HG02798 (cell line): ENCODE measurements at regions not wholly inside any gene's neighbourhood (a gene's known extent, or its start where the extent isn't known, plus 50 kb on each side); places are given as distances from the start of the nearest gene placed in this dataset.

Experiments used
- ATAC-seq: cut with Tn5 transposase; IDR thresholded peaks from one replicate; pipeline ENCODE4 v1.9.1; 2021; ENCODE audit warnings: mild to moderate bottlenecking; ENCODE audit not compliant: unreplicated experiment, poor library complexity

DNA sequence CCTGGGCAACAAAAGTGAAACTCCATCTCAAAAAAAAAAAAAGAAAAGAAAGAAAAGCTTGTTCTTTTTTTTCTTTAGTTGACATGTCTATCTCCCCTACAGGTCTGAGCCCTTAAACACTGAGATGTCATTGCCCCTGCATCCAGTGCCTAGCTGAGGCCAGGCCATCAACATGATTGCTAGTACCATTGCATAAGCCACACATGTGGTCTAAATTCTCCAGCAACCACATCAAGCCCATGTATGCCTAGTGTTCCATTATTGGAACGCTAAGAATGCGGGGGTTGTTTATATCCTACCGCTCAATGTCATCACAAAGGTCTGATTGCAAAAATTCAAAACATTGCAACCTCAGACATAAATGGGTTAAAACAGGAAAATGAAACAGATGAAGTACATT, 62.7 kb downstream of the NPTX2 start:
- no peak for ATAC-seq

DNA sequence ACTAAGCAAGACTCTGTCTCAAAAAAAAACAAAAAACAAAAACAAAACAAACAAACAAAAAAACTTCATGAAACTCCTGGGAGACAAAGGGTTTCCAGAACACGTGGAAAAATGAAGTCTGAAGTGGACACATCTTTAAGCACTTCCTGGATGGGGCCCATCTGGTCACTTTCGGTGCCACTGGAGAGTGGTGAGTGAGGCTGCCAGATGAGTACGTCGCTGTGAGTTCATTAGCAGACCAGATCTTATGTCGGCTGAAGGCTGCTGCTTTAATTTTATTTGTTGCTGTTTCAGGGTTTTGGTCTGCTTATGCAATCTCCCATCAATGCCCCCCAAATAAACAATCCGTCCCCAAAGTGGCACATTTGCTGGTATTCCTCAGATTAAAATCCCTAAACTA, 64.4 kb downstream of the NPTX2 start:
- ATAC-seq = no peak

DNA sequence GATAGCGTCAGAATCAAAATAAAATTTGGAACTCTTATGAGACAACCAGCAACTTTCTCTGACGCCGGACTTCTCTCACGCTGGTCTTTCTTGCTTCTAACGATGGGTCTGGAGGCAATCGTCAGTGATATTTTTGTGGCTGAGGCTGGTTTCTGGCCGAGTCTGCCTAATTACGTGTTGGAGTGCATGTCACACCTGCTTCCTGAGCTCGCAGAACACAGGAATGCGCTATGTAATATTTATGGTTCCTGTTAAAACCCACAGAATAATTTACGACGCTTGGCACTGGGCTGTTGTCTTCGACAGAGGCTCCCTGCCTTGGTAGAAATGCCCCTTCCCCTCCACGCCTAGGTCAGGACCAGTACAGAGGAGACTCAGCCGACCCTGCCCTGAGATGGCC, 64.9 kb downstream of the NPTX2 start:
- no peak for ATAC-seq

DNA sequence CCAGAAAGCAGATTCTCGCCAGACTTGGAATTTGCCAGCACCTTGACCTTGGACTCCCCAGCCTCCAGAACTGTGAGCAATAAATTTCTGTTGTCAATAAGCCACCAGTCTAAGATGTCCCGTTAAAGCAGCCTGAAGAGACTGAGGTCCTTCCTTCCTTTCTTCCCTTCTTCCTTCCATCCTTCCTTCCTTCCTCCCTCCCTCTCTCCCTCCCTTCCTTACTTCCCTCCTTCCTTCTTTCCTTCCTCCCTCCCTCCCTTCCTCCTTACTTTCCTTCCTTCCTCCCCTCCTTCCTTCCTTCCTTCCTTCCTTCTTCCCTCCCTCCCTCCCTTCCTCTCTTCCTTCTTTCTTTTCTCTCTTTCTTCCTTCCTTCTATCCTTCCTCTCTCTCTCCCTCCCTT, 66.4 kb downstream of the NPTX2 start:
- ATAC-seq = no peak

DNA sequence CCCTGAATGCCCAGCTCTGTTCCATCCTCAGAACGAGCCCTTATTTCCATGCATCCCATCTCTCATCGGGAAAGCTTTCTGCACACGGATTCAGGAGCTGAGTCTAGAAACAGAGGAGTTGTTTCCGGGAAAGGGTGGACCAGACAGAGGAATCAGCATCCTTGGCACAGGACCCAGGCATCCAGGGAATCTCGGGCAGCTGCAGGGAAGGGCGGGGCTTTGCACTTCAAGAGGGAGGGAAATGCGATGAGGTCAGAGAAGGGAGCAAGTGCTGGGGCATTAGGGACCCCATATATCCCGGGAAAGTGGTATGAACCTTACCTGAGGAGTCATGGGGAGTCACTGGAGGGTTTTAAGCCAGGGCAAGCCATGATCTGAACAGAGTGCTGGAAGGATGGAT, 68.5 kb downstream of the NPTX2 start:
- ATAC-seq = no peak

DNA sequence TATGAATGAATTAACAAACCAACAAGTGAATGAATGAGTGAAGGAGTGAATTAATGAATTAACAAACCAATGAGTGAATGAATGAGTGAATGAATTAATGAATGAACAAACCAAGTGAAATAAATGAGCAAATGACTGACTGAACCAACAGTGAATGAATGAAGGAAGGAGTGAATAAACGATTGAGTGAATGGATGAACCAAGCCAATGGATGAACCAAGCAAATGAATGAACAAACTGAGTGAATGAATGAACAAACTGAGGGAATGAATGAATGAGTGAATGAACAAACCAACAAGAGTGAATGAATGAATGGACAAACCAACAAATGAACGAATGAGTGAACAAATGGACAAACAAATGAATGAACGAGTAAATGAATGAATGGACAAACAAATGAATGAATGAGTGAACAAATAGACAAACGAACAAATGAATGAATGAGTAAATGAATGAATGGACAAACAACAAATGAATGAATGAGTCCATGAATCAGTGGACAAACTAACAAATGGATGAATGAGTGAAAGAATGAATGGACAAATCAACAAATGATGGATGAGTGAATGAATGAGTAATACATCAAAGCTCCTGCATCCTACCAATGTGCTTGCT, 69.5 kb downstream of the NPTX2 start:
- ATAC-seq = no peak

DNA sequence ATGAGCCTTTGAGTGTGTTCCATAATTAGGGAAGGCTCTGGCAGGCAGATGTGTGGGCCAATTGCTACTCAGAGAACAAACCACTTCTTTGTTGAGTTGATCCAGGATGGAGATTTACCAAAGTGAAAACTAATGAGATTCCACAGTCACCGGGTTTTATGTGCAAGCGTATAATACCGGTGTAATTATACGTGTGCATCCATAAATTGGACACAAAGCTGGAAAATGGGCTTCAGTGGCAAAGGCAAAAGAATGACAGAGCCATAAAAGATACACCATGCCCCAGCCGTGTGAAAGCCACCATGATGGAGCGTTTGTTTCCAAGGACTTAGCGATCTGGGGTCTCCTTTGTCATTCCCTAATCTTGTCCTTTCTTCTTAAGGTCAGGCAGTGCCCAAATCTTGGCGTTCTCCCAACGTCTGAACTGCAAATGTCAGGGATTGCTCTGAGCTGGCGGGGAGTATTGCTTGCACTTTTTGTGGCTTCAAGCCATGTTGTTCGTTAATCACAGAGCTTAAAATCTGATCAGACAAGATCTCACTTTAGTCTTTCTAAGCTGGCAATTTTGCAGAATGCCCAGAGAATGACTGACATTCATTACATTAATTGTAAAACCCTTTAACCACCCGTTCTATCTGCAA, 70.1 kb downstream of the NPTX2 start:
- no peak for ATAC-seq

DNA sequence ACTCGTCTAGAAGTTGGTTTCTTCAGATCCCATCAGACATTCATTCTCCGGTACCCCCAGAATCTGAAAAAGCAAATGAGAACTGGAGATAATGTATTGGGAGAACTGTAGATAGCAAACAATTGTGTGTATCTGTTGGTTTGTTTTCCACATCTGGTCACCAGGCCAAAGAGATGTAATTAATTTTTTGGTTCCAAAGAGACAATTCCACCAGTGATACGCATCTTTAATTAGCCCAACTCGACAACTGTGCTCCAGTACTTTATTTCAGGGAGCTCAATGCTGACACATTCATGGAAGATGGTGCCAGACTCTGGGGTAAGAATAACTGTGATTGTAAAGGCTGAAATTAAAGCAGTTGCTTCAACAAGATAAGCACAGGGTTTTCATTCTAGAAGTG, 74.5 kb downstream of the NPTX2 start:
- ATAC-seq = no peak

DNA sequence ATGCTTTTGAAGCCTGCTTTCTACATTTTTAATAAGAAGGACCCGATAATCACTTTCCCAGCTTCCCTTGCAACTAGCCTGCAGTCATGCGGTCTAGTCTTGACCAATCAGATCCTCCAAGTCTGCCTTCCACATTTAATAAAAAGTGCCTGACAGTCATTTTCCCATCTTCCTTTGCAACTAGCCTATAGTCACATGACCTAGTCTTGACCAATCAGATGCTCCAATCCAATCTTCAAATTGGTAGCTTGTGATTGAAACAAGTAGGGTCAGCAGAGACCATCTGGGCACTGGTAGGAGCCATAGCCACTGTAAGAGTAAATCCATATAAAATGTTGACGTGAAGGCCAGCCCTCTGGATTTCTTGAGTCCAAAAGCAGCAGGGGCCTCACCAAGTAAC, 80.0 kb downstream of the NPTX2 start:
- no peak for ATAC-seq

DNA sequence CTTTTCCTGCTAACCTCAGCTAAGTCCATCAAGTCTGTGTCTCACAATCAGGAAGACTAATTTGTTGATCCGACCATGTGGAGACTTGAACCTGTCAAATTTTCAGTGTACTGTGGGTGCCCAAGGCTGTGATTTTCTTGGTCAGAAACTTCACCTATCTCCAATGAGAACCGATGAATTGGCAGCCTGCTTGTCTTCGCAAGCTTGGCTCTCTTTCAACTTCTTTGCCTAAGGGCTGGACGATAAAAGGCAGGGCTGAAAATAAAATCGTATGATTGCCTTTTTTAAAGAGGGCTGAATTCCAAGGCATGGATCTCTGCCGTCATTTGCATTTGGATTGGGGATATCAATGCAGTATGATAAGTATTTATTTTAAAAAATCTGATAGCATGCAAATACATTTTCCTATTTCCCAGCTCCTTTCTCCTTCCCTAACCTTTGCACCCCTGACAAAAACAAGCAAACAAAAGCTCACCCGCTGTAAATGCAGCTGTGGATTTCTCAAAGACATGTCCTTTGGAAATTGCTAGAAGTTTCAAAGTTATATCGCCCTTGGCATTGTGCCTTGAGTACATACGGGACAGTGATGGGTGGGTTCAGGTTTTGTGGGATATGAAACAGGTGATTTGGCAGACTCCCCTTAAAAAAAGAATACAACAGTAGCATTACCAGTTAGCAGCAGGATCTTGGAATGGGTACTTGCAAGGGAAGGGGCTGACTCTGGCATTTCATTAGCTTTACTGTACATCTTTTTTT, 80.6 kb downstream of the NPTX2 start:
- ATAC-seq = no peak

DNA sequence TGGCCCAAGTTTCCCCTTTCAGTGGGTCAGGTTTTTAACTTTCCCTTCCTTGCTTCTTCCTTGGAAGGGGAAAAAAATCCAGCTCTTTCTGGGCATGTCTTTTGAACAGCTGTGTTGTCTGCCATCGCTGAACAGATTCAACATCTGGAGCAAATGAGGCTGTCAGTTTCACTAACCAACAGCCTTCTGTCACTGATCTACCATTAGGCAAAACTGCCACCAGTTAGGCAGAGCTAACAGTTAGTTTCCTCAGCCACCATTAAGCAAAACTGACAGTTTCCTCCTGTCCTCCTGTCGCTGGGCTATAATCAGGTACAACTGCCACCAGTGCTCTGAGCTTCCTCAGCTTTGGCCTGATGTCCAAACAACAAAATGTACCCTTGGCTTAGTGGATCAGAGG, 81.9 kb downstream of the NPTX2 start:
- ATAC-seq = no peak

DNA sequence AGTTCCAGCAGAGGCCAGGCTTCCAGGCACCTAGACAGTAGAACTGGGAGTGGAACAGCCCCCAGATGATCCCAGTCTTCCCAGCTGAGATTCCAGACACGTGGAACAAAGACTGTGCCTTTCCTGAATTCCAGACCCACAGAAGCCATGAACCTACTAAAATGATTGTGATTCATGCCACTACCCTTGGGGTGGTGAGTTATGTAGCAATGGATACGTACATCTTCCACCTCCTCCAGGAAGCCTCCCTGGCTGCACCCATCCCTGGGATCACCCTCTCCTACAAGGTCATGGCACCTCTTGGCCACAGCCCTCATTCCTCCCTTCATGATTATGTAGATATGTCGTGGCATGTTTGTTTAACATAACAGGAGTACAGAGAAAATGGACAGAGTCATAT, 83.4 kb downstream of the NPTX2 start:
- ATAC-seq = no peak

DNA sequence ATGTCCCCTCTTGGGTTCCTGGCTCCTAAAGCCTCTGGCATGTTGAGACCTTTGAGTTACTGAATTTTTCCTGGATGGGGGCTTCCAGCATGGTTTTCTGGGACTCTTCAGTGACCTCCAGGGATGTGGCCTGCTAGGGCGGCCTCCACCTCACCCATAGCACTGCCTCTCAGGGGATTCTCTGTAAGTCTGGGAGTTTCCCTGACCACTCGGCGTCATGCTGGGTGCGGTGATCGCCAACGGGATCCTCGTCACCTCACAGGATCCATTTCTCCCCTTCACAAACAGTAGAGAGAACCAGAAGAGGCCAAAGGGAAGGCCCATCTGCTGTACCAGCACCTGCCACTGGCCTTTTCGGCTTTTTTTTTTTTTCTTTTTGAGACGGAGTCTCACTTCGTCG, 84.3 kb downstream of the NPTX2 start:
- ATAC-seq = no peak

DNA sequence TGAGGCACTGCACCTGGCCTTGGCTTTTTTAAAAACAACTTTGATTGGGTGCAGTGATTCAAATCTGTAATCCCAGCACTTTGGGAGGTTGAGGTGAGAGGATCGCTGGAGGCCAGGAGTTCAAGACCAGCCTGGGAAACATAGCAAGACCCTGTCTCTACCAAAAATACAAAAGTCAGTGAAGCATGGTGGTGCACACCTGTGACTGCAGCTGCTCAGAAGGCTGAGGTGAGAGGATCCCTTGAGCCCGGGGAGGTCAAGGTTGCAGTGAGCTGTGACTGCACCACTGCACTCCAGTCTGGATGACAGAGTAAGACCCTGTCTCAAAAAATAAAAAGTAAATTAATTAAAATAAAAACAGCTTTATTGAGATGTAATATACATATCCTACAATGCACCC, 84.9 kb downstream of the NPTX2 start:
- no peak for ATAC-seq

DNA sequence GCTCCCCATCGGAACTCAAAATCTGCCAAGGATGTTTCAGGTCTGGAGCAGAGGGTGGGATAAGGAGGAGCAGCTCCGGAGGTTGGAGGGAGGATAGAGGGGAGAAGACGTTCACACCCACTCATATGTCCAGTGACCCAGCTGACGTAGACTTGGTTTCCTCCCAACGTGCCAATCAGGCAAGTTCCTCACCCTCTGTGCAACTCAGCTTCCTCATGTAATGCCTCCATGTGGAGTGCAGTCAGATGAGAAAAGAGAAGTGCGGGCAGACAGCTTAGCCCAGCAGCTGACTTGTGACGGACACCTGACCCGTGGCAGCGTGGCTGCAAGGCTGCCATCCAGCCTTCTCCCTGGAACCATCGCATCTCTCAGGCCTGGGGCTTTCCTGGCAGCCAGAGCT, 86.8 kb downstream of the NPTX2 start:
- no peak for ATAC-seq

DNA sequence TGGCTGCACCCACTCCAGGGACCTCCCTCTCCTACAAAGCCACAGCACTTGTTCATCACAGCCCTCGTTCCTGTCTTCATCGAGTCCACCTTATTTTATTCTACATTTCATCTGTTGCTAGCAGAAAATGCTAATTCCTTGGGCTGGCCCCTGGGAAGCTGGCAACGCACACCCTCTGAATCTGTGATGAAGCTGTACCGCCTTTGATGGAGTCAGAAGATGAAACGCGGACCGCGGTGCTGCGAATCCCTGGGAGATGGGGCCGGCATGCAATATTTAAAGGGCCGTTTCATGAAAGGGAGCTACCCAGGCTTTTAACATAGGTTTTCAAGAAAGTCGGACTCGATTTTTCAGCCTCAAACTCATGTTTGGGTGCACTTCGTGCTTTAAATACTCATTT, 88.5 kb downstream of the NPTX2 start:
- no peak for ATAC-seq

DNA sequence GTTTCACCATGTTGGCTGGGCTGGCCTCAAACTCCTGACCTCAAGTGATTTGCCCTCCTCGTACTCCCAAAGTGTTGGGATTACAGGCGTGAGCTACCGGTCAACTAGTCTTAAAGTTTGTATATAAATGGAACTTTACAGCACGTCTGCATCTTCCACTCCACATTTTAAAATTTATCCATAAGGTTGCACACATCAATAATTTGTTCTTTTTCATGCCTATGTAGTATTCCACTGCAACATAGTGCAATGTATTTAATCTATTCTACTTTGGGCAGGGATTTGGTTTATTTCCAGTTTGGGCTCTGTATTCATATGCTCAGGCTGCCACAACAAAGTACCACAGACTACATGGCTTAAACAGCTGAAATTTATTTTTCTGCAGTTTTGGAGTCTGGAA, 90.0 kb downstream of the NPTX2 start:
- no peak for ATAC-seq

DNA sequence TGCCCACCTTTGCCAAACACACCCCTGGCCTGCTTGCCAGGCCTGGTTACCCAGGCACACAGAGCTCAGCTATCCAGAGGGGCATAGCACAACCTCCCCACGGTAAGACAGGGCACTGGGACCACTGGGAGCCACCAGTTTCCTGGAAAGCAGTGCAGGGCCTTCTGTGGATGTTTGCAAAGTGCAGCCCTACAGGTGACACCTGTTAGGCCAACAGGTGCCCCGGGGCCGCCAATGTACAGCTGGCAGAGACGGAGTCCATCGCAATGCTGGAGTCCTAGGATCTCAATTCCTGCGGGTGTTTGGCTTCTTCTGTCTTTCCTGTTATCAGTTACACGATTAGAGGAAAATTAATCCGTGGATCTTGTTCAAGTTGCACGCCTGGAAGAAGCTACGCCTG, 94.9 kb downstream of the NPTX2 start:
- no peak for ATAC-seq

DNA sequence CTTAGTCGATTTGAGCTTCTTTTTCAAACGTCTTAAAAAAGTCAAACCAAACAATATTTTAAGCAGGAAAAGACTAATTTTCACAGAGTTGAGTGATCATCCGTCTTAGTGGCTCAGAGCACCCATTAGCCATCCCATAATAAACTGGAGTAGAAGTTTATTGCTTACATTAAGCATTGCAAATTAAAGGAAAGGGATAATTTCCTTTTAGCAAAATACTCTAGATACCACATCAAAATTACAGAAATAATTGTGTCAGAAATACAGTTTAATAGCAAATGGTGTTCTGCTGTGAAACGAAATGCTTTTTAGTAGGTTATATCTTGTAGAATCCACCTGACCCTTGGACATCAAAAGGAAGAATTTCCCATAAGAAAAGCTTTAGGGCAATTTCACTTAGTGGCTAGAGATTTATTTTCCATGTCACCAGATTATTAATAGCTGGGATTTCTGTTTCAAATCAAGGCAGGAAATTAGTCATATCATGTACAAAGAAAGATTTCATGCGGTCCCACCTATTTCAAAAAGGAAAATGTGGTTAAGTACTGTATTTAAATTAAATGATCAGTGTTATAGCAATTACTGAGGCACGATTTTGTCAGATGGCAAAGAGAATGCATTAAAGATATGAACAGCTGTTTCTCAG, 96.2 kb downstream of the NPTX2 start:
- ATAC-seq = no peak

DNA sequence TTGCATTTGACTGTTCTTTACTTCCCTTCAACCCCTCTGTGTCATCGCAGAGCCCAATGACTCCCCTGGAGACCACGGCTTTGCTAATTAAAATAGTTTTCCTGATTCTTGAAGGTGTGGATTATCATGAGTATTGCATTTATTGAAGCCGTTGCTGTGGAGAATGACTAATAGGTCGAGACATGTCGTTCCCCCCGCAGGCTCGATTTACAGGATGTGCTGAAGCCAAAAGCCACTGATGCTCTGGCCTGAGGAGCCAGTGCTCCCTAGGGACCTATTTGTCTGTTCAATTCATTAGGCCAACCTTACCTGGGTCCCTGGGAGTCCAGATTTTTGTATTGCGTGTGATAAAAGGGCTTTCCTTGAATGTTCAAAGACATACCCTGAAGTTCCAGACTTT, 102.3 kb downstream of the NPTX2 start:
- no peak for ATAC-seq

DNA sequence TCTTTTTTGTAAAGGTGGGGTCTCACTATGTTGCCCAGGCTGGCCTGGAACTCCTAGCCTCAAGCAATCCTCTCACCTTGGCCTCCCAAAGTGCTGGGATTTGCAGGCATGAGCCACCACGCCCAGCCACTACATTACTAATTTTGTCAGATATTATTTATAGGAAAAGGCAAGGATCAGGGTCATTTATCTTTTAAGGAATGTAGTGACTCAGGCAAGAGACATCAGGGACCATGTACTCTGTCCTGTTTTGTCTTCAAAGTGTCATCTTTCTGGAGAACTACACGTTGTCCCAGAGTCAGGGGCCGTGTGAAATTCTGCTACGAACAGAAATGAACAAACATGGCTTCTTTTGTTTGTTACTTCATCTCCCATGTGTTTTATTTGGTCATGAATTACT, 105.3 kb downstream of the NPTX2 start:
- ATAC-seq = no peak
